Trophoblast cell (in vitro differentiated cells and primary cell): ENCODE measurements at regions not wholly inside any gene's neighbourhood (a gene's known extent, or its start where the extent isn't known, plus 50 kb on each side); places are given as distances from the start of the nearest gene placed in this dataset.

Experiments
- DNase-seq, 2 donors: peaks; one replicate each; pipeline ENCODE4 v3.0.0-alpha.2; 2016
- H2AFZ ChIP-seq: 2 replicates; pipeline ENCODE4 v1.6.1; 2013; ENCODE audit warnings: low read length, moderate library complexity, mild to moderate bottlenecking; ENCODE audit not compliant: insufficient read depth, poor library complexity
- H2AK5ac ChIP-seq: 2 replicates; pipeline ENCODE4 v1.6.1; 2013; ENCODE audit warnings: mild to moderate bottlenecking, low read length
- H2BK120ac ChIP-seq: 2 replicates; pipeline ENCODE4 v1.6.1; 2013; ENCODE audit warnings: low read length, mild to moderate bottlenecking, moderate library complexity; ENCODE audit not compliant: insufficient read depth, poor library complexity
- H2BK12ac ChIP-seq: 2 replicates; pipeline ENCODE4 v1.6.1; 2013; ENCODE audit warnings: mild to moderate bottlenecking, low read length, moderate library complexity
- H2BK5ac ChIP-seq: 2 replicates; pipeline ENCODE4 v1.6.1; 2013; ENCODE audit warnings: low read length, low read depth, moderate library complexity, mild to moderate bottlenecking; ENCODE audit not compliant: poor library complexity
- H3K14ac ChIP-seq: 2 replicates; pipeline ENCODE4 v1.6.1; 2013; ENCODE audit warnings: mild to moderate bottlenecking, low read length
- H3K18ac ChIP-seq: 2 replicates; pipeline ENCODE4 v1.6.1; 2013; ENCODE audit warnings: mild to moderate bottlenecking, low read length
- H3K23ac ChIP-seq: 2 replicates; pipeline ENCODE4 v1.6.1; 2013; ENCODE audit warnings: low read length
- H3K27ac ChIP-seq: 2 replicates; pipeline ENCODE4 v1.5.1; 2013; ENCODE audit warnings: low read depth, mild to moderate bottlenecking, inconsistent platforms, low read length, moderate library complexity
- H3K27me3 ChIP-seq: 2 replicates; pipeline ENCODE4 v1.6.1; 2013; ENCODE audit warnings: inconsistent platforms, mild to moderate bottlenecking, low read length, moderate library complexity; ENCODE audit not compliant: insufficient read depth
- H3K36me3 ChIP-seq, 2 experiments: 1 replicate in 1 of 2; 2 replicates in 1 of 2; pipeline ENCODE4 v1.6.1; 2013; ENCODE audit warnings: low read length in 2 of 2, mild to moderate bottlenecking in 2 of 2, moderate library complexity in 1 of 2; ENCODE audit not compliant: insufficient read depth in 2 of 2, control insufficient read depth in 1 of 2
- H3K4ac ChIP-seq: 2 replicates; pipeline ENCODE4 v1.6.1; 2013; ENCODE audit warnings: low read depth, mild to moderate bottlenecking, low read length, moderate library complexity
- H3K4me1 ChIP-seq, 2 experiments: 1 replicate in 1 of 2; 2 replicates in 1 of 2; pipeline ENCODE4 v1.6.1; 2013; ENCODE audit warnings: low read length in 2 of 2, mild to moderate bottlenecking in 2 of 2, moderate library complexity in 1 of 2; ENCODE audit not compliant: insufficient read depth in 2 of 2, control insufficient read depth in 1 of 2
- H3K4me2 ChIP-seq: 2 replicates; pipeline ENCODE4 v1.6.1; 2013; ENCODE audit warnings: inconsistent platforms, mild to moderate bottlenecking, low read length, moderate library complexity
- H3K4me3 ChIP-seq: 2 replicates; pipeline ENCODE4 v1.5.1; 2013; ENCODE audit warnings: mild to moderate bottlenecking, low read depth, low read length, inconsistent platforms
- H3K79me1 ChIP-seq: one replicate; pipeline ENCODE4 v1.6.1; 2013; ENCODE audit warnings: low read length
- H3K79me2 ChIP-seq: 2 replicates; pipeline ENCODE4 v1.6.1; 2013; ENCODE audit warnings: low read length, mild to moderate bottlenecking; ENCODE audit not compliant: control insufficient read depth, insufficient read depth, poor library complexity
- H3K9ac ChIP-seq: 2 replicates; pipeline ENCODE4 v1.6.1; 2013; ENCODE audit warnings: mild to moderate bottlenecking, low read length
- H3K9me3 ChIP-seq: 2 replicates; pipeline ENCODE4 v1.6.1; 2013; ENCODE audit warnings: low read depth, mild to moderate bottlenecking, control low read depth, inconsistent platforms, low read length; ENCODE audit not compliant: insufficient read depth
- H4K12ac ChIP-seq: 2 replicates; pipeline ENCODE4 v1.6.1; 2013; ENCODE audit warnings: low read depth, mild to moderate bottlenecking, low read length, moderate library complexity
- H4K8ac ChIP-seq: 2 replicates; pipeline ENCODE4 v1.6.1; 2013; ENCODE audit warnings: low read depth, mild to moderate bottlenecking, low read length, moderate library complexity
- H4K91ac ChIP-seq: one replicate; pipeline ENCODE4 v1.6.1; 2013; ENCODE audit warnings: low read depth, mild to moderate bottlenecking, low read length, moderate library complexity
- WGBS: extraction: QIAGEN DNeasy Blood & Tissue Kit; methylation state at CpG from one replicate; pipeline ENCODE4 v1.1.7; 2013; ENCODE audit warnings: missing lambda C conversion rate; ENCODE audit not compliant: insufficient read length, insufficient coverage; ENCODE audit errors: extremely low coverage; 5-methylcytosine and 5-hydroxymethylcytosine counted together

DNA sequence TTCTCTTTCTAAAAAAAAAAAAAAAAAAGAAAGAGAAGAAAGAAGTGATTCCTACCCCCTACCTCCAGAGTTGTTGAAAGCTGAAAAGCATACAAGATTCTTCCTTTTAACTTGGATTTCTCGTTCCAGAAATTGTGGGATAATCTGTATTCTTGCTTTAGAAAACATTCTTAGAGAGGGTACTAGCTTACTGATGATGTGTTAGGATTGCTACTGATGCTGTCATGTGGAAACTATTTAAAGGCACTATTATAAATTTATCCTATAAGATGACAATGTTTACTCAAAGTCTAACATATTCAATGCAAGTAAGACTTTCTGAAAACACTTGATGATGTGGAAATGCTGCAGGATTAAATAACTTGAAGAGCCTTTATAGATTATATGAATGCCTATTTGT is 204.0 kb upstream of the PUDP start:
- H4K8ac ChIP-seq: no peak overlapping the region
- no peak overlapping the region for H3K9ac ChIP-seq
- no peak overlapping the region for H3K27ac ChIP-seq
- H4K12ac ChIP-seq: no peak overlapping the region
- H2AK5ac ChIP-seq: no peak overlapping the region
- H3K4me1 ChIP-seq: no peaks in the 10 kb centered on the region
- no peaks in the 10 kb centered on the region for H3K79me1 ChIP-seq
- no peak overlapping the region for H2BK5ac ChIP-seq
- H4K91ac ChIP-seq: no peak overlapping the region
- H3K4ac ChIP-seq: no peak overlapping the region
- no peak for DNase-seq
- no peak overlapping the region for H3K18ac ChIP-seq
- H3K14ac ChIP-seq: no peak overlapping the region
- no peaks in the 10 kb centered on the region for H3K79me2 ChIP-seq
- no peak overlapping the region for H3K4me2 ChIP-seq
- H2BK12ac ChIP-seq: no peak overlapping the region
- H2BK120ac ChIP-seq: no peak overlapping the region
- H3K23ac ChIP-seq: no peak overlapping the region
- H3K36me3 ChIP-seq: no peaks in the 10 kb centered on the region
- H2AFZ ChIP-seq: no peak overlapping the region
- no CpG with 5 or more reads among the region's 1 CpG for WGBS
- H3K4me3 ChIP-seq: no peak overlapping the region
- H3K9me3 ChIP-seq: no peaks in the 10 kb centered on the region
- H3K27me3 ChIP-seq: no peaks in the 10 kb centered on the region

GRCh38 chrX:7347465-7347864 is 199.5 kb upstream of the PUDP start:
- no peak overlapping the region for H3K4me2 ChIP-seq
- H3K23ac ChIP-seq: no peak overlapping the region
- H3K79me1 ChIP-seq: no peaks in the 10 kb centered on the region
- no peak overlapping the region for H2BK5ac ChIP-seq
- no peak overlapping the region for H2AFZ ChIP-seq
- no peak overlapping the region for H2AK5ac ChIP-seq
- no peak overlapping the region for H3K27ac ChIP-seq
- no peak overlapping the region for H3K4me3 ChIP-seq
- H3K4ac ChIP-seq: no peak overlapping the region
- no peaks in the 10 kb centered on the region for H3K27me3 ChIP-seq
- H3K36me3 ChIP-seq: no peaks in the 10 kb centered on the region
- H2BK12ac ChIP-seq: no peak overlapping the region
- no CpG with 5 or more reads among the region's 5 CpGs for WGBS
- H4K12ac ChIP-seq: no peak overlapping the region
- H3K4me1 ChIP-seq: no peaks in the 10 kb centered on the region
- no peak overlapping the region for H3K18ac ChIP-seq
- no peaks in the 10 kb centered on the region for H3K79me2 ChIP-seq
- no peak overlapping the region for H4K91ac ChIP-seq
- H3K14ac ChIP-seq: no peak overlapping the region
- H3K9ac ChIP-seq: no peak overlapping the region
- H2BK120ac ChIP-seq: no peak overlapping the region
- H3K9me3 ChIP-seq: no peaks in the 10 kb centered on the region
- no peak for DNase-seq
- H4K8ac ChIP-seq: no peak overlapping the region

- no peaks in the 10 kb centered on the region for H3K79me1 ChIP-seq
- no peak overlapping the region for H2BK12ac ChIP-seq
- H4K12ac ChIP-seq: no peak overlapping the region
- no peak overlapping the region for H3K4me2 ChIP-seq
- no peak overlapping the region for H2BK5ac ChIP-seq
- H3K18ac ChIP-seq: no peak overlapping the region
- no peak overlapping the region for H2AK5ac ChIP-seq
- H2BK120ac ChIP-seq: no peak overlapping the region
- no peak overlapping the region for H2AFZ ChIP-seq
- no peak overlapping the region for H3K23ac ChIP-seq
- no peaks in the 10 kb centered on the region for H3K9me3 ChIP-seq
- no peak overlapping the region for H3K4ac ChIP-seq
- no peak overlapping the region for H3K27ac ChIP-seq
- H3K4me3 ChIP-seq: no peak overlapping the region
- H3K36me3 ChIP-seq: no peaks in the 10 kb centered on the region
- no peak overlapping the region for H4K8ac ChIP-seq
- no peaks in the 10 kb centered on the region for H3K27me3 ChIP-seq
- H3K9ac ChIP-seq: no peak overlapping the region
- no peaks in the 10 kb centered on the region for H3K4me1 ChIP-seq
- no peaks in the 10 kb centered on the region for H3K79me2 ChIP-seq
- no CpG with 5 or more reads among the region's 1 CpG for WGBS
- no peak for DNase-seq
- H3K14ac ChIP-seq: no peak overlapping the region
- H4K91ac ChIP-seq: no peak overlapping the region
These were observed 198.1 kb upstream of the PUDP start for GRCh38 chrX:7346021-7346420.

DNA sequence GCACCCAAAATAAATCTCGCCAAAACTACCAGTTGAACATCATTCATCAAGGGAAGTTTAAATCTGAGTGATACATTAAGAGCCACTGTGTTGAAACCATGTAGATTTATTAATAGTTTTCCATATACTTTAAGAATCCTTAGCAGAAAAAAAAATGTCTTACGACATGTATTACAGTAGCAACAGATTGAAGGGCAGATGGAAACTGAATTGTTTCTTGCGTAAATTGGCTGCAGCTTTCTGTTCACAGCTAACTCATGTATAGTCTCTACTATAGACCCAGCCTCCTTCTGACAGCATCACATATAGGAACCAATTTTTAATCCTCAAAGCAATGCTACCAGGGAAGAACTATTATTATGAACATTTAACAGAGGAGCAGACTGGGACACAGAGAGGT is 195.2 kb upstream of the PUDP start:
- Histone ChIP-seq H3K14ac (no peak overlapping the region), H3K9me3 (no peaks in the 10 kb centered on the region), H3K27me3 (no peaks in the 10 kb centered on the region), H2BK5ac (no peak overlapping the region), H2BK120ac (no peak overlapping the region), H2BK12ac (no peak overlapping the region), H4K12ac (no peak overlapping the region), H4K91ac (no peak overlapping the region), H3K4me2 (no peak overlapping the region), H3K79me1 (no peaks in the 10 kb centered on the region), H3K4me3 (no peak overlapping the region), H3K18ac (no peak overlapping the region), H3K9ac (no peak overlapping the region), H3K4ac (no peak overlapping the region), H3K79me2 (no peaks in the 10 kb centered on the region), H2AFZ (no peak overlapping the region), H4K8ac (no peak overlapping the region), H3K27ac (no peak overlapping the region), H3K23ac (no peak overlapping the region), H3K4me1 (no peaks in the 10 kb centered on the region), H3K36me3 (no peaks in the 10 kb centered on the region), H2AK5ac (no peak overlapping the region)
- no CpG with 5 or more reads among the region's 3 CpGs for whole genome bisulfite sequencing
- no peak for DNase-seq
